HG03575 (cell line): ENCODE measurements at regions not wholly inside any gene's neighbourhood (a gene's known extent, or its start where the extent isn't known, plus 50 kb on each side); places are given as distances from the start of the nearest gene placed in this dataset.

Source experiments
- ATAC-seq: cut with Tn5 transposase; IDR thresholded peaks from one replicate; pipeline ENCODE4 v1.9.1; 2021; ENCODE audit not compliant: unreplicated experiment, insufficient number of reproducible peaks, low FRiP score; ENCODE audit errors: extremely low read depth

- ATAC-seq = no peak
These were observed 190.8 kb upstream of the RASA1 start for GRCh38 chr5:87076931-87077330.

GRCh38 chr5:87079219-87079618 lies 188.5 kb upstream of the RASA1 start:
- no peak for ATAC-seq

GRCh38 chr5:87081016-87081415 lies 186.7 kb upstream of the RASA1 start:
- no peak for ATAC-seq

- ATAC-seq = peak; percentile 65
These were observed 185.9 kb upstream of the RASA1 start for GRCh38 chr5:87081511-87082372.

GRCh38 chr5:87094347-87094746 lies 173.3 kb upstream of the RASA1 start:
- ATAC-seq = no peak

- no peak for ATAC-seq
These were observed 172.8 kb upstream of the RASA1 start for GRCh38 chr5:87094833-87095232.

GRCh38 chr5:87095787-87096186 lies 171.9 kb upstream of the RASA1 start:
- ATAC-seq = no peak

GRCh38 chr5:87097664-87098063 lies 170.0 kb upstream of the RASA1 start:
- no peak for ATAC-seq

GRCh38 chr5:87099291-87099839 lies 168.3 kb upstream of the RASA1 start:
- no peak for ATAC-seq

- ATAC-seq = no peak
These were observed 167.7 kb upstream of the RASA1 start for GRCh38 chr5:87099968-87100367.

- ATAC-seq = no peak
These were observed 166.4 kb upstream of the RASA1 start for GRCh38 chr5:87101321-87101720.

GRCh38 chr5:87102841-87103240 lies 164.8 kb upstream of the RASA1 start:
- no peak for ATAC-seq

- ATAC-seq = peak; percentile 97
These were observed 163.9 kb upstream of the RASA1 start for GRCh38 chr5:87103616-87104287.

GRCh38 chr5:87105577-87105976 lies 162.1 kb upstream of the RASA1 start:
- ATAC-seq = no peak

GRCh38 chr5:87109746-87110145 lies 157.9 kb upstream of the RASA1 start:
- no peak for ATAC-seq

GRCh38 chr5:87110721-87111120 lies 157.0 kb upstream of the RASA1 start:
- no peak for ATAC-seq

GRCh38 chr5:87113861-87114260 lies 153.8 kb upstream of the RASA1 start:
- no peak for ATAC-seq

- no peak for ATAC-seq
These were observed 153.1 kb upstream of the RASA1 start for GRCh38 chr5:87114631-87115030.

- no peak for ATAC-seq
These were observed 151.8 kb upstream of the RASA1 start for GRCh38 chr5:87115839-87116364.
